HG03457 (cell line): ENCODE measurements at regions not wholly inside any gene's neighbourhood (a gene's known extent, or its start where the extent isn't known, plus 50 kb on each side); places are given as distances from the start of the nearest gene placed in this dataset.
A peak's percentile ranks its signal among the peaks of the same experiment; 100 is the strongest.

Source experiments
- ATAC-seq: cut with Tn5 transposase; IDR thresholded peaks from one replicate; pipeline ENCODE4 v1.9.1; 2021; ENCODE audit warnings: moderate number of reproducible peaks; ENCODE audit not compliant: unreplicated experiment

- no peak for ATAC-seq
Measured at GRCh38 chr12:18965203-18965602, 164.3 kb upstream of the PLEKHA5 start.

GRCh38 chr12:18966954-18967353 lies 162.6 kb upstream of the PLEKHA5 start:
- ATAC-seq: no peak

GRCh38 chr12:18967814-18968213 lies 161.7 kb upstream of the PLEKHA5 start:
- no peak for ATAC-seq

GRCh38 chr12:18969512-18969911 lies 160.0 kb upstream of the PLEKHA5 start:
- ATAC-seq: no peak

- no peak for ATAC-seq
Measured at GRCh38 chr12:18970603-18971002, 158.9 kb upstream of the PLEKHA5 start.

GRCh38 chr12:18971932-18972331 lies 157.6 kb upstream of the PLEKHA5 start:
- ATAC-seq: no peak

- no peak for ATAC-seq
Measured at GRCh38 chr12:18975933-18976332, 153.6 kb upstream of the PLEKHA5 start.

- ATAC-seq: no peak
Measured at GRCh38 chr12:18979401-18980126, 150.0 kb upstream of the PLEKHA5 start.

GRCh38 chr12:18981732-18982131 lies 147.8 kb upstream of the PLEKHA5 start:
- ATAC-seq: no peak

- peak; percentile 58 for ATAC-seq
Measured at GRCh38 chr12:18982226-18982949, 147.1 kb upstream of the PLEKHA5 start.

- ATAC-seq: no peak
Measured at GRCh38 chr12:18983854-18984253, 145.7 kb upstream of the PLEKHA5 start.

GRCh38 chr12:18990856-18991255 lies 138.7 kb upstream of the PLEKHA5 start:
- no peak for ATAC-seq

GRCh38 chr12:18992336-18992735 lies 137.2 kb upstream of the PLEKHA5 start:
- ATAC-seq: no peak

- ATAC-seq: no peak
Measured at GRCh38 chr12:18998343-18999261, 130.9 kb upstream of the PLEKHA5 start.

- no peak for ATAC-seq
Measured at GRCh38 chr12:19000836-19001235, 128.7 kb upstream of the PLEKHA5 start.

GRCh38 chr12:19002216-19002615 lies 127.3 kb upstream of the PLEKHA5 start:
- no peak for ATAC-seq

- ATAC-seq: no peak
Measured at GRCh38 chr12:19003141-19003540, 126.4 kb upstream of the PLEKHA5 start.

- ATAC-seq: no peak
Measured at GRCh38 chr12:19003987-19004619, 125.4 kb upstream of the PLEKHA5 start.

GRCh38 chr12:19005257-19005801 lies 124.2 kb upstream of the PLEKHA5 start:
- no peak for ATAC-seq

- no peak for ATAC-seq
Measured at GRCh38 chr12:19006626-19007137, 122.9 kb upstream of the PLEKHA5 start.
